ENCODE measurements at regions not wholly inside any gene's neighbourhood (a gene's known extent, or its start where the extent isn't known, plus 50 kb on each side); places are given as distances from the start of the nearest gene placed in this dataset.

DNA sequence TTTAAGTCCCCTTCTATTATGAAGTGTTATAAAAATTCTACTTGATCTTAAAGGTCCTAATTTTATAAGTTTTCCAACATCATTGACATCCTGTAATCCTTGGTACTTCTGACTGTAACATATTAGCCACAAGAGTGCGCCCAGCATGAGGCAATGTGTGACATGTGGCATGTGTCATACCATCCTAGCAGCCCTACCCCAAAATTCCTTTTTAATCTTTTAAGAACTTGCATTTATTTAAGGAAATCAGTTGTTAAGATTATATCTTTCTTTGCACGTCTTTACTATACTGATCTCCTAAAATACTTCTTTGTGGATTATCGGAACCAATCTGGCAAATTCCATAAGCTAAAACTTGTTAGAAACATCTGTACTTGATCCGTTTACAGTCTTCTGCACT, 167.1 kb upstream of the SLC24A3 start:
- no peak for TF ChIP-seq CTCF (conservative IDR thresholded peaks at IDR 0.05 in 1 of 2, IDR thresholded peaks at IDR 0.05 in 1 of 2; ENCODE audit: low read depth in 1 of 2, low read length in 2 of 2)
- TF ChIP-seq EZH2 (IDR thresholded peaks at IDR 0.05; ENCODE audit: low read length, missing control alignments) = no peak
